CD4-positive, alpha-beta memory T cell (primary cell): ENCODE measurements at regions not wholly inside any gene's neighbourhood (a gene's known extent, or its start where the extent isn't known, plus 50 kb on each side); places are given as distances from the start of the nearest gene placed in this dataset.

ENCODE experiments used
- CTCF ChIA-PET: fragments of 350-600 bp; sonication (Branson Sonifier 250); formaldehyde crosslinking; loops from one replicate; lab custom pipeline; 2021; ENCODE audit warnings: inconsistent platforms; ENCODE audit not compliant: partially characterized antibody; lab: Charles Lee
- POLR2A ChIA-PET: fragments of 350-600 bp; sonication (Branson Sonifier 250); formaldehyde crosslinking; loops from one replicate; lab custom pipeline; 2021; ENCODE audit not compliant: partially characterized antibody; lab: Charles Lee
- DNase-seq, 5 donors: peaks; one replicate each; pipeline versions ENCODE4 v3.0.0 to v3.0.0-alpha.2; 2020 to 2022; ENCODE audit warnings: mixed read lengths in 1 of 5
- H3K27ac ChIP-seq: one replicate; pipeline ENCODE4 v1.7.0; 2013; ENCODE audit warnings: low read depth, low read length
- H3K27me3 ChIP-seq: 2 replicates; pipeline ENCODE4 v1.7.0; 2013; ENCODE audit warnings: mild to moderate bottlenecking, low read length, moderate library complexity; ENCODE audit not compliant: insufficient read depth
- H3K36me3 ChIP-seq: 2 replicates; pipeline ENCODE4 v1.7.0; 2013; ENCODE audit warnings: mild to moderate bottlenecking, low read length, moderate library complexity; ENCODE audit not compliant: insufficient read depth
- H3K4me1 ChIP-seq: 2 replicates; pipeline ENCODE4 v1.7.0; 2013; ENCODE audit warnings: mild to moderate bottlenecking, low read length, moderate library complexity; ENCODE audit not compliant: insufficient read depth
- H3K4me3 ChIP-seq, 2 donors: one replicate each; pipeline ENCODE4 v1.7.0; 2013; ENCODE audit warnings: low read length in 2 of 2, mild to moderate bottlenecking in 1 of 2
- H3K9me3 ChIP-seq, 2 donors: one replicate each; pipeline ENCODE4 v1.7.0; 2013; ENCODE audit warnings: low read length in 2 of 2, control low read depth in 1 of 2; ENCODE audit not compliant: control insufficient read depth in 1 of 2
- H3K27ac Mint-ChIP-seq, 7 donors: one replicate each; pipeline ENCODE4 v1.8.0; 2020 to 2021; ENCODE audit warnings: mixed read lengths in 7 of 7, mild to moderate bottlenecking in 6 of 7, inconsistent platforms in 3 of 7, moderate library complexity in 3 of 7
- H3K27me3 Mint-ChIP-seq, 2 donors: one replicate each; pipeline ENCODE4 v1.8.0; 2020 to 2021; ENCODE audit warnings: mixed read lengths in 2 of 2
- H3K36me3 Mint-ChIP-seq, 2 donors: one replicate each; pipeline ENCODE4 v1.8.0; 2020 to 2021; ENCODE audit warnings: mixed read lengths in 2 of 2, inconsistent platforms in 1 of 2, mild to moderate bottlenecking in 1 of 2
- H3K4me1 Mint-ChIP-seq, 4 donors: one replicate each; pipeline ENCODE4 v1.8.0; 2020 to 2021; ENCODE audit warnings: mixed read lengths in 4 of 4, mild to moderate bottlenecking in 1 of 4
- H3K4me3 Mint-ChIP-seq, 8 donors: one replicate each; pipeline ENCODE4 v1.8.0; 2020 to 2021; ENCODE audit warnings: mixed read lengths in 8 of 8, mild to moderate bottlenecking in 7 of 8, moderate library complexity in 6 of 8, inconsistent platforms in 3 of 8
- H3K9me3 Mint-ChIP-seq, 8 donors: one replicate each; pipeline ENCODE4 v1.8.0; 2020 to 2021; ENCODE audit warnings: mixed read lengths in 8 of 8, mild to moderate bottlenecking in 5 of 8, inconsistent platforms in 3 of 8, moderate library complexity in 1 of 8
- intact Hi-C: fragments of 100-400 bp; cut with micrococcal nuclease; formaldehyde crosslinking; loops from one replicate; pipeline ENCODE4 v1.15.1; 2023

DNA sequence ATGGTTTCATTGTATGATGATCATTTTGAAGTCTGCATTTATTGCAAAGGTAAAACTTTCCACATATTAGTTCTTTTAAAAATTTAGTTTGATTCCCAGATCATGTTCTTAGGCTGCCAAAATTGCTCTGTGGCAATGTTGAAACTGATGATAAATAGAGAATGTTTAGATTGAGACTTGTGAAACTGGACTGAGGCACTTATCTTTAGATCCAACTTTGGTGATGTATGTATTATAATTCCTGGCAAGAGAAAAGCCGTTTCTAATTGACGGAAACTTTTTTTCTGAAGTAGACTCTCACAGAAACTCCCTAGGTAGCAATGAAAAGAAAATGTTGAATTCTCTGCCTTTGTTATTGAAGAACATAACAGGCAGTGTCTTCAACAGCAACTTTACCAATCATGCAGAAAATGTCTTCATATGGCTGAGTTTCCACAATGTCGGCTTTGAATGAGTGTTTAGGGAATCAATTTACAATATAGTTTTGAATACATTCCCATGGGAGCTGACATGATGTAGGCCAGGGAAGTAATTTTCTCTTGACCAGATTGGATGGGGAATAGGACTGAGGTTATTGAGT is 456.2 kb downstream of the CD109 start:
- CTCF ChIA-PET = no interaction called here
- Mint-ChIP-seq H3K4me3 (no peak overlapping the region), H3K27me3 (peaks cover 0 to 1% of the 10 kb centered on the region in 2 donors), H3K4me1 (no peaks in the 10 kb centered on the region), H3K27ac (no peak overlapping the region), H3K36me3 (no peaks in the 10 kb centered on the region), H3K9me3 (peaks cover 0 to 3% (median under 1%) of the 10 kb centered on the region in 8 donors)
- no peak for DNase-seq
- H3K4me1 ChIP-seq = no peaks in the 10 kb centered on the region
- POLR2A ChIA-PET = no interaction called here
- H3K27me3 ChIP-seq = no peaks in the 10 kb centered on the region
- no peaks in the 10 kb centered on the region for H3K36me3 ChIP-seq
- no peaks in the 10 kb centered on the region for H3K9me3 ChIP-seq
- H3K27ac ChIP-seq = no peak overlapping the region
- intact Hi-C loops = no loop called here
- H3K4me3 ChIP-seq = no peak overlapping the region

DNA sequence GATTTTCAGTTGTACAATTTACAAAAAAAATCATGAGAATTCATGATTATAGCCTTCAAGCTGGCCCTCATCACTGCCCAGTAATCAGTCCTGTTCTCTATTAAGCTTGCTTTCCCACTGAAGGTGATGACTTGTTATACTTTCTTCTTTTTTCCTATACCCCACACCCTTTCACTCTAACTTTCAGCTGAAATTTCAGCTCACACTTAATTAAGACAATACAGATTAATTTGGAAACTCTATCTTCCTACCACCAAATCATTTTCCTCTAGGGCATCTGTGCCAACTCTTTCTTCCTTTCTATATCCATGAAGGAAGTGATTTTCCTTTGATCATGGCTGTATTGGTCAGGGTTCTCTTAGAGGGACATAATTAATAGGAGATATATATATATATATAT is 449.9 kb downstream of the CD109 start:
- intact Hi-C loops = no loop called here
- H3K27ac Mint-ChIP-seq = no peak overlapping the region
- no peak for DNase-seq
- CTCF ChIA-PET = no interaction called here
- Histone ChIP-seq H3K27me3 (no peaks in the 10 kb centered on the region), H3K9me3 (no peaks in the 10 kb centered on the region), H3K4me3 (no peak overlapping the region), H3K4me1 (no peaks in the 10 kb centered on the region), H3K27ac (no peak overlapping the region), H3K36me3 (no peaks in the 10 kb centered on the region)
- no peak overlapping the region for H3K4me3 Mint-ChIP-seq
- H3K36me3 Mint-ChIP-seq = no peaks in the 10 kb centered on the region
- peaks cover 0 to 7% (median 2%) of the 10 kb centered on the region in 8 donors for H3K9me3 Mint-ChIP-seq
- H3K27me3 Mint-ChIP-seq = peaks cover 0 to 4% of the 10 kb centered on the region in 2 donors
- POLR2A ChIA-PET = no interaction called here
- no peaks in the 10 kb centered on the region for H3K4me1 Mint-ChIP-seq

DNA sequence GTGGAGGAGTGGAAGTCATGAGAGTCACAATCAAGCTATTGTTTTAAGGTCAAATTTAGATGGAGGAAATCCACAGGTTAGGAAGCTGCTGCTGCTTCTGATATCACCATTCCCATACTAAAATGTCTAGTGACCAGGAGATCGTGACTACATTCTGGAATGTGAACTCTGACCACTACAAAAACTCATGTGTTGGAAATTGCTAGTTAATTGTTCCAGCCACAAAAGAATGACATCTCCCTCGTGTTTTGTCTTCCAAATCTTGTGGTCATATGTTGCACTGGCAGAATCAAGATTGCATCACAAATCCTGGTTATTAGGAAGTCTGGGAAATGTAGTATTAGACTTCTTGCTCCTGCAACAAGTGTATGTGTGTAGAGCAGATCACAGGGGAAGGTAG is 441.9 kb downstream of the CD109 start:
- intact Hi-C loops = no loop called here
- H3K9me3 ChIP-seq = no peaks in the 10 kb centered on the region
- CTCF ChIA-PET = no interaction called here
- Mint-ChIP-seq H3K4me1 (no peaks in the 10 kb centered on the region), H3K4me3 (no peak overlapping the region), H3K9me3 (peaks cover 0 to 10% (median 3%) of the 10 kb centered on the region in 8 donors), H3K27ac (no peak overlapping the region), H3K27me3 (peaks cover 0 to 2% of the 10 kb centered on the region in 2 donors), H3K36me3 (no peaks in the 10 kb centered on the region)
- H3K4me3 ChIP-seq = no peak overlapping the region
- DNase-seq = no peak
- POLR2A ChIA-PET = no interaction called here
- no peaks in the 10 kb centered on the region for H3K27me3 ChIP-seq
- no peak overlapping the region for H3K27ac ChIP-seq
- H3K36me3 ChIP-seq = no peaks in the 10 kb centered on the region
- no peaks in the 10 kb centered on the region for H3K4me1 ChIP-seq

DNA sequence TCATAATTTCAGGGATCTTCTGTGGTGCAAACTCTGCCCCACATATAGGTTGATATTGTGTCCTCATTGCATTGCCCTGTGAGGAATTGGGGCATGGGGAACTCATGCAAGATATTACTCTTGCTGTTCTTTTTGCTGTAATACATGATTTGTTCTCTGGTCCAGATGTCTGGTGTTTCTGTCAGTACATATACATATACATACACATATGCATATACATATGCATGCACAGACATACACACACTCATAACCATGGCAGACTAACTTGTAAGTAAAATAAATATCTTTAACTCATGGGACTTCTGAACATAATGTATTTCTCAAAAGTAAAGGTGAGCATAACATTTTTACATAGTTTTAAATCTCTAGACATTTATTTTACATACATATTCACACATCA is 438.3 kb downstream of the CD109 start:
- Mint-ChIP-seq H3K36me3 (no peaks in the 10 kb centered on the region), H3K4me1 (no peaks in the 10 kb centered on the region), H3K9me3 (peaks cover 0 to 5% (median 0%) of the 10 kb centered on the region in 8 donors), H3K27ac (no peak overlapping the region), H3K27me3 (no peaks in the 10 kb centered on the region), H3K4me3 (no peak overlapping the region)
- H3K4me1 ChIP-seq = no peaks in the 10 kb centered on the region
- DNase-seq = no peak
- no peaks in the 10 kb centered on the region for H3K9me3 ChIP-seq
- no peaks in the 10 kb centered on the region for H3K36me3 ChIP-seq
- no peaks in the 10 kb centered on the region for H3K27me3 ChIP-seq
- POLR2A ChIA-PET = no interaction called here
- no peak overlapping the region for H3K27ac ChIP-seq
- intact Hi-C loops = no loop called here
- no peak overlapping the region for H3K4me3 ChIP-seq
- CTCF ChIA-PET = no interaction called here

DNA sequence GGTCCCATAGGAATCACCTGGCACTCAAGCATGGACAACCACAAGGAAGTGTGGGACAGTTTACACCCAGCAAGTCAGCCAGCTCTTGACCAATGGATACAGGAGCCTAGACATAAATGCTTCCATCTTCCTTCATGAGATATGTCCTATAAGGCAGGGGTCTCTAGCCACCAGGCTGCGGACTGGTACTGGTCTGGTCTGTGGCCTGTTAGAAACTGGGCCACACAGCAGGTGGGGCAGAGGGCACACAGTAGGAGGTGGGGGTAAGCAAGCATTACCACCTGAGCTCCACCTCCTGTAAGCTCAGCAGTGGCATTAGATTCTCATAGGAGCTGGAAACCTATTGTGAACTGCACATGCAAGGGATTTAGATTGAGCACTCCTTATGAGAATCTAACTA is 437.1 kb downstream of the CD109 start:
- CTCF ChIA-PET = interaction anchor here (1.0 kb wide), 1 partner anchor 20 kb away, joined by 3 read pairs; no protein-coding TSS in a partner anchor

DNA sequence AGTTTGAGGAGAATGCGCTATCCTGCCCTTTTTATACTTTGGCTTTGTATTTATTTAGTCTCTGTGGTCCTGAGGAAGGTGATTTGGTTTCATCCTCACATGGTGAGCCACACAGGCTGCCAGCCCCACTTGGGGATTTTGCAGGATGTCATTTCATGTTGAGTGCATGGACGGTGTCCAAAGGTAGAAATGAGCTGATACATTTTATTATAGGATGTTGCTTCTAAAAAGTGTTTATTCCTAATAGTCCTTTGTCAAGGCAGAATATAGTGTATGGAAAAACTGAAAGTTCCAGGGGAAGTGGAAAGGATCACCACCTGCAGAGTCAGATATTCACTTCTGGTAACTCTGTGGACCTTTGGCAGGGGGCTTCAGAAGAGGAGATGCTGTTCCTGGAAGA is 434.6 kb downstream of the CD109 start:
- H3K4me3 Mint-ChIP-seq = no peak overlapping the region
- Histone ChIP-seq H3K36me3 (no peaks in the 10 kb centered on the region), H3K27me3 (no peaks in the 10 kb centered on the region), H3K4me3 (no peak overlapping the region), H3K27ac (no peak overlapping the region), H3K4me1 (no peaks in the 10 kb centered on the region), H3K9me3 (no peaks in the 10 kb centered on the region)
- DNase-seq = no peak
- H3K27me3 Mint-ChIP-seq = no peaks in the 10 kb centered on the region
- intact Hi-C loops = no loop called here
- ChIA-PET POLR2A (no interaction called here), CTCF (no interaction called here)
- H3K9me3 Mint-ChIP-seq = peaks cover 0 to 5% (median under 1%) of the 10 kb centered on the region in 8 donors
- no peak overlapping the region for H3K27ac Mint-ChIP-seq
- no peaks in the 10 kb centered on the region for H3K36me3 Mint-ChIP-seq
- no peaks in the 10 kb centered on the region for H3K4me1 Mint-ChIP-seq

More for the DNA sequence above, 437.1 kb downstream of the CD109 start:
- Histone ChIP-seq H3K36me3 (no peaks in the 10 kb centered on the region), H3K27ac (no peak overlapping the region), H3K27me3 (no peaks in the 10 kb centered on the region), H3K4me1 (no peaks in the 10 kb centered on the region), H3K9me3 (no peaks in the 10 kb centered on the region), H3K4me3 (no peak overlapping the region)
- intact Hi-C loops = no loop called here
- Mint-ChIP-seq H3K4me3 (no peak overlapping the region), H3K27me3 (no peaks in the 10 kb centered on the region), H3K9me3 (peaks cover 0 to 5% (median under 1%) of the 10 kb centered on the region in 8 donors), H3K4me1 (no peaks in the 10 kb centered on the region), H3K36me3 (no peaks in the 10 kb centered on the region), H3K27ac (no peak overlapping the region)
- no peak for DNase-seq
- POLR2A ChIA-PET = no interaction called here

DNA sequence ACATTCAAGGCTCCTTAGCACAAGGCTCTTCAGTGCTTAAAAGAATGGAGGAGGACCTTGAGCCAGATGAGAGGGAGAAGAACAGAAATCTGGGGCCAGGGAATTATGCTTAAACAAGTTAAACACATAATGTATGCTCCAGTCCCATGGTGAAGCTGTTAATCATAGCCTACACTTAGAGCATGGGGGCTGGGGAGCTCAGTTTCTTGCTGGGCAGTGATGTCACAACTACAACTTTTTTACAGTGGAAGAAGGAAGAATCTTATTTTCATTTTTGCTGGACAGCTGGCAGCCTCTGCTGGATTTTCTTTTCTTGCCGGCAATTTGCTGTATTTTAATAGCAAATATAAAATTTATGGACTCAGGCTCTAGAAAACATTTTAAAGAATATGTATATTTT is 432.5 kb downstream of the CD109 start:
- Mint-ChIP-seq H3K27ac (no peak overlapping the region), H3K4me3 (no peak overlapping the region), H3K27me3 (no peaks in the 10 kb centered on the region), H3K9me3 (peaks cover 0 to 3% (median 0%) of the 10 kb centered on the region in 8 donors), H3K4me1 (no peaks in the 10 kb centered on the region), H3K36me3 (no peaks in the 10 kb centered on the region)
- Histone ChIP-seq H3K4me1 (no peaks in the 10 kb centered on the region), H3K27ac (no peak overlapping the region), H3K27me3 (no peaks in the 10 kb centered on the region), H3K9me3 (no peaks in the 10 kb centered on the region), H3K4me3 (no peak overlapping the region), H3K36me3 (no peaks in the 10 kb centered on the region)
- ChIA-PET CTCF (no interaction called here), POLR2A (no interaction called here)
- DNase-seq = no peak
- intact Hi-C loops = no loop called here

DNA sequence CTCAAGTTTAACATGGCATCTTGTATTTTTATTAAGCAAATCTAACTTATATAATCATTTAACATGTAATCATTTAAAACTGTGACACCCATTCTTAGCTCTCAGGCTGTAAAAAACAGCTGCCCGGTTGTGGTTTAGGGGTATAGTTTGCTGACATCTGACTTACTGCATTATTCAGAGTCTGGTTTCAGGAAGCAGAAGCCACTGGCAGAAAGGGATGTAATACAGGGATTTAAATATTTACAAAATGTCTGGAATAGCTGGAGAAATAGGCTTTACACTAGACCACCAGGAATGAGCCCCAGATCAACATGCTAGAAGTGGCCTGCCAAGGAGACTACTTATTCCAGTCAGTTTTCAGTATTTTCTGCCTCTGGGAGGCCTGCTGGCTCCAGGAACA is 421.1 kb downstream of the CD109 start:
- H3K4me3 Mint-ChIP-seq = no peak overlapping the region
- POLR2A ChIA-PET = no interaction called here
- Histone ChIP-seq H3K36me3 (no peaks in the 10 kb centered on the region), H3K9me3 (no peaks in the 10 kb centered on the region), H3K27me3 (no peaks in the 10 kb centered on the region), H3K4me1 (no peaks in the 10 kb centered on the region), H3K27ac (no peak overlapping the region), H3K4me3 (no peak overlapping the region)
- intact Hi-C loops = no loop called here
- H3K36me3 Mint-ChIP-seq = no peaks in the 10 kb centered on the region
- H3K4me1 Mint-ChIP-seq = no peaks in the 10 kb centered on the region
- H3K27ac Mint-ChIP-seq = no peak overlapping the region
- CTCF ChIA-PET = no interaction called here
- DNase-seq = no peak
- H3K9me3 Mint-ChIP-seq = peaks cover 0 to 5% (median 2%) of the 10 kb centered on the region in 8 donors
- no peaks in the 10 kb centered on the region for H3K27me3 Mint-ChIP-seq
